OCI-LY3 (cell line): ENCODE measurements at regions not wholly inside any gene's neighbourhood (a gene's known extent, or its start where the extent isn't known, plus 50 kb on each side); places are given as distances from the start of the nearest gene placed in this dataset.

ENCODE experiments used
- EZH2phosphoT487 ChIP-seq: fragments of 200-600 bp; shearing (Covaris generic); IDR thresholded peaks from 2 replicates; pipeline ENCODE4 v1.6.1; 2018; ENCODE audit warnings: antibody characterized with exemption, mixed run types, low read depth
- TF ChIP-seq, protein P1 (sequence below): fragments of 200-600, 300-600 bp; sonication (generic); IDR thresholded peaks from 2 replicates; pipeline ENCODE4 v1.5.1; 2014; ENCODE audit warnings: antibody characterized with exemption, low read length, low read depth

DNA sequence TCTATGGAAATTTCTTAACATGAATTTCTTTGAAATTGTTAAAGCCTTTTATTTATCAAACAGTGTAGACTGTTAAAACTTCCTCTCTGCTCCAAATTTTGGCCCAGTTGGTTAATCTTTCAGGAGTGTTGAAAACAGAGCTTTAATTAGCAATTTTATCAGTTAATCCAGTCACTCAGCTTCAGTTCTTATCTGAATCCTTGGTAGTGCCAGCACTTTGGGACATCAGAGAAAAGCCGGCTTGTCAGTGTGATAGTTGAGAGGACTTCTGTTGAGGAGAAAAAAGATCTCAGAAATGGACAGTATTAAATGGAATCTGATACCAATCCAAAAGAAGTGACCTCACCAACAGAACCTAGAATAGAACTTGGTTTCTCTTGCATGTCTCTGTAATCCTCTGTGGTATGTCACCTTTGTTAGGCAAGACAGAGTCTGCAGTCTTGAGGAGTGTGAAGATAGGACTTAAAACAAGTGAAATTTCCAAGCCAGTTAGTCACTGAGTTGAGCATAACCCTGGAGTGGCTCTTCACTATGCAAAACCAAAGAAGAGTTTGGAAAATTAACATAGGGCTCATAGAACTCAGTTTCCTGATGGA, 251.8 kb downstream of the NNT start:
- TF ChIP-seq, protein P1, sequence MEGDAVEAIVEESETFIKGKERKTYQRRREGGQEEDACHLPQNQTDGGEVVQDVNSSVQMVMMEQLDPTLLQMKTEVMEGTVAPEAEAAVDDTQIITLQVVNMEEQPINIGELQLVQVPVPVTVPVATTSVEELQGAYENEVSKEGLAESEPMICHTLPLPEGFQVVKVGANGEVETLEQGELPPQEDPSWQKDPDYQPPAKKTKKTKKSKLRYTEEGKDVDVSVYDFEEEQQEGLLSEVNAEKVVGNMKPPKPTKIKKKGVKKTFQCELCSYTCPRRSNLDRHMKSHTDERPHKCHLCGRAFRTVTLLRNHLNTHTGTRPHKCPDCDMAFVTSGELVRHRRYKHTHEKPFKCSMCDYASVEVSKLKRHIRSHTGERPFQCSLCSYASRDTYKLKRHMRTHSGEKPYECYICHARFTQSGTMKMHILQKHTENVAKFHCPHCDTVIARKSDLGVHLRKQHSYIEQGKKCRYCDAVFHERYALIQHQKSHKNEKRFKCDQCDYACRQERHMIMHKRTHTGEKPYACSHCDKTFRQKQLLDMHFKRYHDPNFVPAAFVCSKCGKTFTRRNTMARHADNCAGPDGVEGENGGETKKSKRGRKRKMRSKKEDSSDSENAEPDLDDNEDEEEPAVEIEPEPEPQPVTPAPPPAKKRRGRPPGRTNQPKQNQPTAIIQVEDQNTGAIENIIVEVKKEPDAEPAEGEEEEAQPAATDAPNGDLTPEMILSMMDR: no peak
- TF ChIP-seq EZH2phosphoT487: no peak
